Neural progenitor cell (in vitro differentiated cells): ENCODE measurements at regions not wholly inside any gene's neighbourhood (a gene's known extent, or its start where the extent isn't known, plus 50 kb on each side); places are given as distances from the start of the nearest gene placed in this dataset.

ENCODE experiments used
- EZH2 ChIP-seq: fragments of 200-600 bp; sonication (generic); IDR thresholded peaks from 2 replicates; pipeline ENCODE4 v1.6.1; 2017; ENCODE audit warnings: antibody characterized with exemption, mild to moderate bottlenecking, moderate library complexity
- TF ChIP-seq, protein P1 (sequence below): fragments of 200-600 bp; sonication (generic); IDR thresholded peaks from 2 replicates; pipeline ENCODE4 v1.5.1; 2017; ENCODE audit warnings: antibody characterized with exemption, mild to moderate bottlenecking

DNA sequence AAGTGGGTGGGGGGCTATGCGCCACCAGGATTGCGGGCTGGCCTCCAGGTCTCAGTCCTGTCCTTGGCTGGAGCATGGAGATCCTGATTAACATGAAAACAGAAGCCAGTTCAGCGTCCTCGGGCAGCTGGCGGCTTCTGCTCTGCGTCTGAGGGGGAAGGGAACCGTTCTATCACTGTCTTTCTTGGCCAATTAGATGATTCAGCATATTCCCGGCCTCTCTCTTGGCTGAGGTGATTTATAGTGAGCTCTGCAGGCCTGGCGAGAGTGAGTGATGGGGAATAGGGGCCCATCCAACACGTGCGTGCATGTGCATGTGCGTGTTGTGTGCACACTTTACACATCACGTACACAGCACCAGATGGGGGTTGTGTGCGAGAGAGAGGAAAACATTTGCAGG, 145.8 kb upstream of the ATP6AP2 start:
- no peak for TF ChIP-seq EZH2
- TF ChIP-seq, protein P1, sequence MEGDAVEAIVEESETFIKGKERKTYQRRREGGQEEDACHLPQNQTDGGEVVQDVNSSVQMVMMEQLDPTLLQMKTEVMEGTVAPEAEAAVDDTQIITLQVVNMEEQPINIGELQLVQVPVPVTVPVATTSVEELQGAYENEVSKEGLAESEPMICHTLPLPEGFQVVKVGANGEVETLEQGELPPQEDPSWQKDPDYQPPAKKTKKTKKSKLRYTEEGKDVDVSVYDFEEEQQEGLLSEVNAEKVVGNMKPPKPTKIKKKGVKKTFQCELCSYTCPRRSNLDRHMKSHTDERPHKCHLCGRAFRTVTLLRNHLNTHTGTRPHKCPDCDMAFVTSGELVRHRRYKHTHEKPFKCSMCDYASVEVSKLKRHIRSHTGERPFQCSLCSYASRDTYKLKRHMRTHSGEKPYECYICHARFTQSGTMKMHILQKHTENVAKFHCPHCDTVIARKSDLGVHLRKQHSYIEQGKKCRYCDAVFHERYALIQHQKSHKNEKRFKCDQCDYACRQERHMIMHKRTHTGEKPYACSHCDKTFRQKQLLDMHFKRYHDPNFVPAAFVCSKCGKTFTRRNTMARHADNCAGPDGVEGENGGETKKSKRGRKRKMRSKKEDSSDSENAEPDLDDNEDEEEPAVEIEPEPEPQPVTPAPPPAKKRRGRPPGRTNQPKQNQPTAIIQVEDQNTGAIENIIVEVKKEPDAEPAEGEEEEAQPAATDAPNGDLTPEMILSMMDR = no peak
